Brain microvascular endothelial cell (primary cell): ENCODE measurements at regions not wholly inside any gene's neighbourhood (a gene's known extent, or its start where the extent isn't known, plus 50 kb on each side); places are given as distances from the start of the nearest gene placed in this dataset.
A peak's percentile ranks its signal among the peaks of the same experiment; 100 is the strongest.

Source experiments
- DNase-seq: peaks from one replicate; pipeline ENCODE4 v3.0.0-alpha.2; 2020
- H3K27ac ChIP-seq: fragments of 250-450 bp; sonication (Bioruptor Pico); 2 replicates; pipeline ENCODE4 v1.5.1; 2020; ENCODE audit warnings: mild to moderate bottlenecking, moderate library complexity
- H3K27me3 ChIP-seq: fragments of 250-450 bp; sonication (Bioruptor Pico); replicated peaks from 2 replicates; pipeline ENCODE4 v1.5.1; 2020; ENCODE audit warnings: mild to moderate bottlenecking
- H3K36me3 ChIP-seq: fragments of 250-450 bp; sonication (Bioruptor Pico); replicated peaks from 2 replicates; pipeline ENCODE4 v1.5.1; 2020; ENCODE audit warnings: mild to moderate bottlenecking
- H3K4me3 ChIP-seq: 2 replicates; pipeline ENCODE4 v1.5.1; 2011; ENCODE audit warnings: low read depth, mild to moderate bottlenecking, control low read depth, low read length, moderate library complexity
- CTCF ChIP-seq: IDR thresholded peaks from 2 replicates; pipeline ENCODE4 v1.5.1; 2011; ENCODE audit warnings: low read depth, mild to moderate bottlenecking, moderate library complexity, low read length, control low read depth, inconsistent platforms; ENCODE audit errors: missing control alignments
- in situ Hi-C: cut with HindIII; loops from 2 replicates; pipeline ENCODE4 v1.10.0; 2017; ENCODE audit warnings: low sequenced_read_pairs, low pct_ligation_motif_present

- no peaks in the 10 kb centered on the region for H3K27me3 ChIP-seq
- H3K4me3 ChIP-seq, result no peak overlapping the region
- no peak for DNase-seq
- TF ChIP-seq CTCF, result no peak
- no peaks in the 10 kb centered on the region for H3K36me3 ChIP-seq
- no peak overlapping the region for H3K27ac ChIP-seq
- in situ Hi-C loops, result no loop called here
Measured at GRCh38 chr2:133982256-133982655, 271.6 kb upstream of the MGAT5 start.

DNA sequence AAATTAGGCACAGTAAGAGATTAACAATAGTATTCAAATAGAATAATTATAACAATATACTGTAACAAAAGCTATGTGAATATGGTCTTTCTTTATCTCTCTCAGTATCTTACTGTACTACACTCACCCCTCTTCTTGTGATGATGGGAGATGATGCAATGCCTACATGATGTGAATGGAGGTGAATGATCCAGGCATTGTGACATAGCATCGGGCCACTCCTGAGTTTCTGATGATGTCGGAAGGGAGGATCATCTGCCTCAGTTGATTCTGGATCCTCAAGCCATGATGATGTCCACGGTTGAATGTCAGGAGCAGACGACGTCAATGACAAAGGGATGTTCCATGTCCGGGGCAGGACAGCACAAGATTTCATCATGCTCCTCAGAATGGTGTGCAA is 268.3 kb upstream of the MGAT5 start:
- Histone ChIP-seq H3K36me3 (no peaks in the 10 kb centered on the region), H3K27me3 (no peaks in the 10 kb centered on the region), H3K4me3 (no peak overlapping the region), H3K27ac (no peak overlapping the region)
- TF ChIP-seq CTCF, result no peak
- no peak for DNase-seq
- in situ Hi-C loops, result no loop called here

DNA sequence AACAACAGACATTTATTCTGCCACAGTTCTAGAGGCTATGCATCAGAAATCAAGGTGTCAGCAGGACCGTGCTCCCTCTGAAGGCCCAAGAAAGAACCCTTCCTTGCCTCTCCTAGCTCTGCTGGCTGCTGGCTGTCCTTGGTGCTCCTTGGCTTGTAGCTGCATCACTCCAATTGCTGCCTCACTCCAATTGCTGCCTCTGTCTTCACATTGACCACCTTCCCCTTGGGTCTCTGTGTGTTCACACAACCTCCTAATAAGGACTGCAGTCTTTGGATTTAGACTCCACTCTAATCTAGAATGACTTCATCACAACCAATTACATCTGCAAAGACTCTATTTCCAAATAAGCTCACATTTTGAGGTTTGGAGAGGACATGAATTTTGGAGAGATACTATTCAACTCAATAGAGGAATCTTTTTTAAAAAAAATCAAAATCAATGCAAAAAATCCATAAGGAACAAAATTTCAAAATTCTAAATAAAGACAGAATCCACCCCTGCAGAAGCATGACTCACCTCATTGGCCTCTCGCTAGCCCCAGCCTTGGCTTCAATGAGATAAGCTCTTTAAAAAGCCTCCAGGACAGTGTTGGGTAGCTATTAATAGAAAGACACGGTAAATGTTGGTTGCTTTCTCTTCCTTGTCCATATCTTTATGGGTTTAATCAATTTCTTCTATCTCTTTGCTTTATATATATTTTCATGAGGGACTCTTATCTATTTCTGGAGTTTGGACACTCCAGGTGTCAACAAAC is 267.6 kb upstream of the MGAT5 start:
- in situ Hi-C loops, result no loop called here
- no peaks in the 10 kb centered on the region for H3K27me3 ChIP-seq
- H3K4me3 ChIP-seq, result no peak overlapping the region
- peak; percentile 47 for DNase-seq
- H3K36me3 ChIP-seq, result no peaks in the 10 kb centered on the region
- no peak overlapping the region for H3K27ac ChIP-seq
- no peak for TF ChIP-seq CTCF

- no peak for TF ChIP-seq CTCF
- Histone ChIP-seq H3K4me3 (no peak overlapping the region), H3K27ac (no peak overlapping the region), H3K36me3 (no peaks in the 10 kb centered on the region), H3K27me3 (no peaks in the 10 kb centered on the region)
- DNase-seq, result no peak
- in situ Hi-C loops, result no loop called here
Measured at GRCh38 chr2:133986881-133987795, 266.7 kb upstream of the MGAT5 start.

DNA sequence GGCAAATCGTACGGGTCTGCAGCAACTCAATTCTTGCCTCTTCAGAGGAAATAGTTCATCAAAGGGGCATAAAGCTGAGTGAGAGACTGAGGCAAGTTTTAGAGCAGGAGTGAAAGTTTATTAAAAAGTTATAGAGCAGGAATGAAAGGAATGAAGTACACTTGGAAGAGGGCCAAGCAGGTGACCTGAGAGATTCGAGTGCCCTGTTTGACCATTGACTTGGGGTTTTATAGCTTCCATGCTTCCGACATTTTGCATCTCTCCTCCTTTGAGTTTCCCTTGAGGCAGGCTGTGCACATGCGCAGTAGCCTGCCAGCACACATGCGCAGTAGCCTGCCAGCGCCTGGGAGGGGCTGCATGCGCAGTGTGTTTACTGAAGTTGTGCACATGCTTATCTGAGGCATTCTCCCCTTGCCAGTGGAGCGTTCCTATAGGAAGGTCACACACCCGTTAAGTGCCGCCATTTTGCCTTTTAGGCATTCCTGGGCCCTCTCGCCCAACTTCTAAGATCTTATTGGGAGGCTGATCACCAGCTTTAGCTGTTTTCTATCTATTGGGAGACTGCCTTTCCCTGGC is 265.5 kb upstream of the MGAT5 start:
- H3K27ac ChIP-seq, result no peak overlapping the region
- H3K27me3 ChIP-seq, result no peaks in the 10 kb centered on the region
- no peak for TF ChIP-seq CTCF
- no peaks in the 10 kb centered on the region for H3K36me3 ChIP-seq
- in situ Hi-C loops, result no loop called here
- H3K4me3 ChIP-seq, result no peak overlapping the region
- no peak for DNase-seq
